ENCODE measurements at regions not wholly inside any gene's neighbourhood (a gene's known extent, or its start where the extent isn't known, plus 50 kb on each side); places are given as distances from the start of the nearest gene placed in this dataset.

DNA sequence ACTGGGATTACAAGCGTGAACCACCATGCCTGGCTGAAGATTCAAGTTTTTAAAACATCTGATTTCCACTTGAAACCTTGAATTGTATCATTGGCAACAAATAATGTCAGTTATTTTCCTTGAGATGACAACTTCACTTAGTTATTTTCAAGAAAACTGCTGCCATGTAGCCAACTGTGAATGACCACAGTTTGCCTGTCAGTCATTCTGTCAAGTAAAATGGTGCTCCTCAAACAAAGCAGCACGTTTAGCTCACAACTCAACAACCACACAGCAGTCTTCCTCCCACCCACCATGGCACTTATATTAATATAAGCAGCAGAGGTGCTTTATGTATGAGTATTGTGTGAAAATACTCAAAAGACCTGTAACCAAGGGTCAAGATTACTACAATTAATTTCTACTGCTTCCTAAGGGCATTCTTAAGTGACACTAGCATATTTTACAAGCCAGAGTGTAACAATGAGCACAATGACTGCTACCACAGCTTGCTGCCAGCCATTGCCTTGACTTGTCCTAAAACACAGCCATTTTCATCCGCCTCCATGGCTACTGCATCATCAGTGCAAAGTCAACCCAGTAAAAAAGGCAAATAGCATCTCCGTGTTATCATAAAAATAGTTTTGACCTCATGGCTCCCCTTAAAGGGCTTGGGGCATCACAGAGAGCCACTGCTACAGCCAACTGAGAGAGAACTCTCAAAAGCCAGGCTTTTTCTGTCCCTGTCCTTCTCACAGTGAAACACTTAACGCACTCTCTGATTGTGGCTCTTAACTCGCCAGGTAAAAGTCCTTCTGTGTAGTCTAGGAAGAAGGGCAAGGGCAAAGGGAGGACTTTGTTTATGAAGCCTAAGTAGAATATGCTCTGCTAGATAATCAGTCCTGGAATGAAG is 96.4 kb upstream of the TAB2 start:
- H3K4me3 ChIP-seq (ENCODE audit: low read depth, low read length) = no peak overlapping the region
- TF ChIP-seq, protein P1, sequence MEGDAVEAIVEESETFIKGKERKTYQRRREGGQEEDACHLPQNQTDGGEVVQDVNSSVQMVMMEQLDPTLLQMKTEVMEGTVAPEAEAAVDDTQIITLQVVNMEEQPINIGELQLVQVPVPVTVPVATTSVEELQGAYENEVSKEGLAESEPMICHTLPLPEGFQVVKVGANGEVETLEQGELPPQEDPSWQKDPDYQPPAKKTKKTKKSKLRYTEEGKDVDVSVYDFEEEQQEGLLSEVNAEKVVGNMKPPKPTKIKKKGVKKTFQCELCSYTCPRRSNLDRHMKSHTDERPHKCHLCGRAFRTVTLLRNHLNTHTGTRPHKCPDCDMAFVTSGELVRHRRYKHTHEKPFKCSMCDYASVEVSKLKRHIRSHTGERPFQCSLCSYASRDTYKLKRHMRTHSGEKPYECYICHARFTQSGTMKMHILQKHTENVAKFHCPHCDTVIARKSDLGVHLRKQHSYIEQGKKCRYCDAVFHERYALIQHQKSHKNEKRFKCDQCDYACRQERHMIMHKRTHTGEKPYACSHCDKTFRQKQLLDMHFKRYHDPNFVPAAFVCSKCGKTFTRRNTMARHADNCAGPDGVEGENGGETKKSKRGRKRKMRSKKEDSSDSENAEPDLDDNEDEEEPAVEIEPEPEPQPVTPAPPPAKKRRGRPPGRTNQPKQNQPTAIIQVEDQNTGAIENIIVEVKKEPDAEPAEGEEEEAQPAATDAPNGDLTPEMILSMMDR (IDR thresholded peaks at IDR 0.05; ENCODE audit: borderline replicate concordance, insufficient read depth, low read depth, low read length) = no peak

DNA sequence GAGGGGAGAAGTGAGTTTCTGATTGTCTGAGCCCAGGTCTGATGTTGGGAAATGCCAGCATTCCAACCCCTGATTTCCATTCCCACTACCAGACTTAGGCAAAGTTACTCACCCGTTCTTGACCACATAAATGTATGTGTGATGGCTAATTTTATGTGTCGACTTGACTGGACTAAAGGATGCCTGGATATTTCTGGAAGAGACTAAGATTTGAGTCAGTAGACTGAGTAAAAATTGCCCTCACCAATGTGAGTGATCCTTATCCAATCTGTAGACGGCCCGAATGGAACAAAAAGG is 95.8 kb upstream of the TAB2 start:
- H3K4me3 ChIP-seq (ENCODE audit: low read depth, low read length) = no peak overlapping the region
- TF ChIP-seq, protein P1 (IDR thresholded peaks at IDR 0.05; ENCODE audit: borderline replicate concordance, insufficient read depth, low read depth, low read length) = no peak

DNA sequence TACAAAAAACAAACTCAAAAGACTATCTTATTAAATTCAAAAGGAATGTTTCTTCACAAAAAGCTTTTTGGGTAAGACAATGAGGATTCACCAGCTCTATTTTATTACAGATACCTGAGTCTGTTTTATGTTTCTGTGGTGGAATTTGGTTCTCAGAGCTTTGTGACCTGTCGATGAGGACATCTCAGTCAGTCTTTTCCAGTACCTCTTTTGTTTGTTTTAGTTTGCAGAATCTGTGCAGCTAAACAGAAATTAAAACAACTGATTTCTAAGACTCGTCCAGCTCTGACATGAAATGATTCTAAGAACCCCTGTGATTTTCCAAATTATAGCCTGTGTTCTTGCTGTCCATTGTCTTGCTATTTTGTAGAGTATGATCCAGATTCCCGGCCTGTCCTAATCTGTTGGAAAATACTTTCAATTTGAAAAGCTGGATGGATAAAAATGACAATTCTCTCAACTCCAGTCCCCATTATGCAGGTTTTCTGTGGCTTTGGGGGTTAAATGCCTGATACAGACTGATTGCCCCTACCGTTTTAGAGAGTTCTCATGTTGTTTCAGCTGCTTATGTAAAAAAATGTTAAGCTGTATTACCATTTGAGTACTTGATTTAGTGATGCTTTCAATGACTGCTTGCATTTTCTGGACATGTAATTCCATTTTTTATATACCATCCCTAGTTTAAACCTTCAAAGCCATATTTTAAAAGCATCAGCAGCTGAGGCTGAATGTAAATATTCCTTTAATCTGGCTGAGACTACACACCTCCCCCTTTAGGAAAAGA is 94.2 kb upstream of the TAB2 start:
- no peak overlapping the region for H3K4me3 ChIP-seq (ENCODE audit: low read depth, low read length)
- TF ChIP-seq, protein P1 (IDR thresholded peaks at IDR 0.05; ENCODE audit: borderline replicate concordance, insufficient read depth, low read depth, low read length) = no peak

DNA sequence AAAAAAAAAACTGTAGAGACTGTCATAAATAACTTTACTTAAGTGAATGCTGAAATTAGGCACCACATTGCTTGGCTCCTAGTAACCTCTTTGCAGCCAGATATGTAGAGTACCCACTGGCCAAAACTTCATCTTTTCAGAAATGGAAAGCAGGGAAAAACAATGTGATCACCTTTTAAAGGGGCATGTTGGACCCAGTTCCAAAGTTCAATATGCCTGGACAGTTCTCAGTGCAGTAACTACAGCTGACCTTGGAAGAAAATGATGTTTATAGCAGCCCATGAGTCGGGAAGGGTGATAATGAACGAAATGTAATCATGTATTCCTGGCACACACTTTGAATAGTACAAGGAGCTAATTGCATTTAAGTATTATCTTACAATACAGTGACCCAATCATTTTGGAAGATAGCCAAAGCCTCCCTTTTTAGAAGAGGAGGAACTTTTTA is 93.6 kb upstream of the TAB2 start:
- TF ChIP-seq, protein P1 (IDR thresholded peaks at IDR 0.05; ENCODE audit: borderline replicate concordance, insufficient read depth, low read depth, low read length) = no peak

DNA sequence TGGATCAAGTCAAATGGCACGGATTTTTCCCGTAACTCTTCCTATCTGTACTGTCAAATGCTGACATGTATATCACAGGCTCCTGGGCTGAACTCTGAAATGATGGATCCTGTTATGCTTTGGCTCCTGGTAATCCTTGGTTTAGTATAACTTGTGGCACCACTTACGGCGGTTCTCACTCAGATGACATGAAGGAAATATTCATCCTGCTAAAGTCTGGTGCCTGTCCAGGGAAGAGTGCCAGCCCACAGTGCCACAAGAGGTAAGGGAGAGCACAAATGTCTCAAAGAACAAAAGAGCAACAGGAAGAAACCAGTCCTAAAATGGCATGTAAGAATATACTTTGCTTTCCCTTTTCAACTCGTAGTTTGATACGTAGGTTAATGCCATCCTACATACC is 93.1 kb upstream of the TAB2 start:
- H3K4me3 ChIP-seq (ENCODE audit: low read depth, low read length) = no peak overlapping the region
- TF ChIP-seq, protein P1 (IDR thresholded peaks at IDR 0.05; ENCODE audit: borderline replicate concordance, insufficient read depth, low read depth, low read length) = no peak

More for the DNA sequence above, 93.6 kb upstream of the TAB2 start:
- H3K4me3 ChIP-seq (ENCODE audit: low read depth, low read length) = no peak overlapping the region

DNA sequence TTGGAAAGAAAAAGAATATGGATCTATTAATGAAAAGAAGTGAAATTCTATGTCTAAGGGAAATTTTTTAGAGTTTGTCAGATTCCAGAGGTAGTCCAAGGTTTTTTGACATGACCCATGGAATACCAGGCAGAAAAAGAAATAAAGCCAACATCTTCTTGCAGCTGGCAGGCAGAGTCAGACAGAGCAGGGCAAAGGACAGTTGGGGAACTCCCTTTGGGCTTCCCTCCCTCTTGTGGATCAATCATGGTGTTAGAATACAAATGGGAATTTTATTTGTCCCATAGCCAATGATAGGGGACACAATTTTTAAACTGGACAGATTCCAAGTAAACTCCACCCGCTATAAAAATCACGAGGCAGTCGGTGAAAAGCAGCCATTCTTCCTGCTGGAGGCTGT is 92.1 kb upstream of the TAB2 start:
- TF ChIP-seq, protein P1 (IDR thresholded peaks at IDR 0.05; ENCODE audit: borderline replicate concordance, insufficient read depth, low read depth, low read length) = no peak
- no peak overlapping the region for H3K4me3 ChIP-seq (ENCODE audit: low read depth, low read length)

All from GM12875 (cell line).